OCI-LY3 (cell line): ENCODE measurements at regions not wholly inside any gene's neighbourhood (a gene's known extent, or its start where the extent isn't known, plus 50 kb on each side); places are given as distances from the start of the nearest gene placed in this dataset.

Experiments
- H2AFZ ChIP-seq: fragments of 200-600, 300-600 bp; shearing (Covaris generic); 2 replicates; pipeline ENCODE4 v1.6.0; 2014; ENCODE audit warnings: antibody characterized with exemption, low read depth, low read length
- H3K27ac ChIP-seq: fragments of 200-600, 300-600 bp; sonication (generic); 2 replicates; pipeline ENCODE4 v1.5.1; 2014; ENCODE audit warnings: mild to moderate bottlenecking, low read length, moderate library complexity, mixed read lengths
- H3K27me3 ChIP-seq: fragments of 200-600, 300-600 bp; sonication (generic); 2 replicates; pipeline ENCODE4 v1.6.1; 2014; ENCODE audit warnings: low read depth, low read length, mixed read lengths
- H3K36me3 ChIP-seq: fragments of 200-600, 300-600 bp; sonication (generic); replicated peaks from 2 replicates; pipeline ENCODE3; 2014; ENCODE audit warnings: low read depth, low read length, mixed read lengths
- H3K4me1 ChIP-seq: fragments of 300-600, 200-600 bp; sonication (generic); 2 replicates; pipeline ENCODE4 v1.6.1; 2014; ENCODE audit warnings: low read length, mixed read lengths
- H3K4me2 ChIP-seq: fragments of 200-600, 300-600 bp; sonication (generic); 2 replicates; pipeline ENCODE4 v1.6.1; 2014; ENCODE audit warnings: low read length, mixed read lengths
- H3K4me3 ChIP-seq: fragments of 300-600, 200-600 bp; sonication (generic); 2 replicates; pipeline ENCODE4 v1.5.1; 2014; ENCODE audit warnings: antibody characterized with exemption, mild to moderate bottlenecking, low read length, moderate library complexity
- H3K79me2 ChIP-seq: fragments of 300-600, 200-600 bp; shearing (Covaris generic); 2 replicates; pipeline ENCODE4 v1.6.1; 2014; ENCODE audit warnings: mild to moderate bottlenecking, low read length, mixed read lengths
- H3K9ac ChIP-seq: fragments of 300-600, 200-600 bp; shearing (Covaris generic); 2 replicates; pipeline ENCODE4 v1.6.0; 2014; ENCODE audit warnings: mild to moderate bottlenecking, low read length, moderate library complexity
- H3K9me3 ChIP-seq: fragments of 200-600, 300-600 bp; shearing (Covaris generic); 2 replicates; pipeline ENCODE4 v1.6.1; 2014; ENCODE audit warnings: low read length, mixed read lengths; ENCODE audit not compliant: insufficient read depth
- H4K20me1 ChIP-seq: fragments of 200-600, 300-600 bp; sonication (generic); 2 replicates; pipeline ENCODE4 v1.6.1; 2016; ENCODE audit warnings: low read length, mixed read lengths; ENCODE audit not compliant: insufficient read depth
- CTCF ChIP-seq: fragments of 200-600, 300-600 bp; sonication (generic); IDR thresholded peaks from 2 replicates; pipeline ENCODE4 v1.5.1; 2014; ENCODE audit warnings: antibody characterized with exemption, low read length, low read depth
- EZH2phosphoT487 ChIP-seq: fragments of 200-600 bp; shearing (Covaris generic); IDR thresholded peaks from 2 replicates; pipeline ENCODE4 v1.6.1; 2018; ENCODE audit warnings: antibody characterized with exemption, mixed run types, low read depth

- H3K4me1 ChIP-seq, result peaks cover 5% of the 10 kb centered on the region
- no peaks in the 10 kb centered on the region for H3K79me2 ChIP-seq
- no peak overlapping the region for H3K27ac ChIP-seq
- no peak overlapping the region for H3K4me2 ChIP-seq
- no peaks in the 10 kb centered on the region for H3K27me3 ChIP-seq
- H3K9me3 ChIP-seq, result no peaks in the 10 kb centered on the region
- H2AFZ ChIP-seq, result no peak overlapping the region
- no peaks in the 10 kb centered on the region for H4K20me1 ChIP-seq
- H3K4me3 ChIP-seq, result no peak overlapping the region
- H3K9ac ChIP-seq, result no peak overlapping the region
- H3K36me3 ChIP-seq, result no peaks in the 10 kb centered on the region
- no peak for TF ChIP-seq CTCF
- no peak for TF ChIP-seq EZH2phosphoT487
These were observed 735.8 kb downstream of the LTN1 start for GRCh38 chr21:28256837-28257236.

- Histone ChIP-seq H3K9me3 (no peaks in the 10 kb centered on the region), H3K36me3 (no peaks in the 10 kb centered on the region), H2AFZ (no peak overlapping the region), H3K9ac (no peak overlapping the region), H3K27me3 (no peaks in the 10 kb centered on the region), H4K20me1 (no peaks in the 10 kb centered on the region), H3K79me2 (no peaks in the 10 kb centered on the region), H3K27ac (no peak overlapping the region), H3K4me3 (no peak overlapping the region), H3K4me2 (no peak overlapping the region), H3K4me1 (peaks cover 5% of the 10 kb centered on the region)
- TF ChIP-seq CTCF (no peak), EZH2phosphoT487 (no peak)
These were observed 736.3 kb downstream of the LTN1 start for GRCh38 chr21:28256420-28256831.

GRCh38 chr21:28253961-28254360, 738.7 kb downstream of the LTN1 start:
- Histone ChIP-seq H3K4me3 (no peak overlapping the region), H3K9me3 (no peaks in the 10 kb centered on the region), H4K20me1 (no peaks in the 10 kb centered on the region), H2AFZ (no peak overlapping the region), H3K27me3 (no peaks in the 10 kb centered on the region), H3K36me3 (no peaks in the 10 kb centered on the region), H3K9ac (no peak overlapping the region), H3K27ac (no peak overlapping the region), H3K4me2 (no peak overlapping the region), H3K4me1 (peaks cover 5% of the 10 kb centered on the region), H3K79me2 (no peaks in the 10 kb centered on the region)
- TF ChIP-seq EZH2phosphoT487 (no peak), CTCF (no peak)

GRCh38 chr21:28253338-28253737, 739.3 kb downstream of the LTN1 start:
- Histone ChIP-seq H4K20me1 (no peaks in the 10 kb centered on the region), H3K4me2 (no peak overlapping the region), H3K79me2 (no peaks in the 10 kb centered on the region), H3K9me3 (no peaks in the 10 kb centered on the region), H2AFZ (no peak overlapping the region), H3K4me3 (no peak overlapping the region), H3K27me3 (no peaks in the 10 kb centered on the region), H3K9ac (no peak overlapping the region), H3K27ac (no peak overlapping the region), H3K4me1 (peaks cover 5% of the 10 kb centered on the region), H3K36me3 (no peaks in the 10 kb centered on the region)
- TF ChIP-seq EZH2phosphoT487 (no peak), CTCF (no peak)
